Liver (tissue), 8 donors: ENCODE measurements at regions not wholly inside any gene's neighbourhood (a gene's known extent, or its start where the extent isn't known, plus 50 kb on each side); places are given as distances from the start of the nearest gene placed in this dataset.
A peak's percentile ranks its signal among the peaks of the same experiment; 100 is the strongest.

Experiments
- DNase-seq: peaks from one replicate; pipeline ENCODE4 v3.0.0-alpha.2; 2017; ENCODE audit warnings: low spot score
- H3K27ac ChIP-seq, 2 donors: one replicate each; pipeline ENCODE4 v1.7.0; 2013; ENCODE audit warnings: inconsistent platforms in 2 of 2, low read length in 2 of 2, control low read depth in 1 of 2, low read depth in 1 of 2, mild to moderate bottlenecking in 1 of 2
- H3K27me3 ChIP-seq, 4 donors: one replicate each; pipeline versions ENCODE4 v1.6.1 to v1.7.0; 2013; ENCODE audit warnings: low read length in 3 of 4, inconsistent platforms in 1 of 4, mild to moderate bottlenecking in 1 of 4, moderate library complexity in 1 of 4; ENCODE audit not compliant: control insufficient read depth in 4 of 4, insufficient read depth in 4 of 4
- H3K36me3 ChIP-seq, 4 donors: one replicate each; pipeline versions ENCODE4 v1.6.1 to v1.7.0; 2013; ENCODE audit warnings: low read length in 3 of 4, mild to moderate bottlenecking in 3 of 4, low read depth in 1 of 4, moderate library complexity in 1 of 4; ENCODE audit not compliant: control insufficient read depth in 4 of 4, insufficient read depth in 3 of 4
- H3K4me1 ChIP-seq, 4 donors: one replicate each; pipeline versions ENCODE4 v1.6.1 to v1.7.0; 2013; ENCODE audit warnings: low read length in 3 of 4, mild to moderate bottlenecking in 3 of 4, moderate library complexity in 1 of 4; ENCODE audit not compliant: control insufficient read depth in 4 of 4, insufficient read depth in 4 of 4
- H3K4me3 ChIP-seq, 3 donors: one replicate each; pipeline versions ENCODE4 v1.6.1 to v1.7.0; 2013; ENCODE audit warnings: low read length in 3 of 3, control low read depth in 1 of 3, low read depth in 1 of 3, mild to moderate bottlenecking in 1 of 3
- H3K9ac ChIP-seq, 2 donors: one replicate each; pipeline ENCODE4 v1.7.0; 2013; ENCODE audit warnings: low read length in 2 of 2, mild to moderate bottlenecking in 2 of 2, moderate library complexity in 2 of 2, control low read depth in 1 of 2, low read depth in 1 of 2
- H3K9me3 ChIP-seq, 4 donors: one replicate each; pipeline versions ENCODE4 v1.6.1 to v1.7.0; 2013; ENCODE audit warnings: low read length in 3 of 4; ENCODE audit not compliant: control insufficient read depth in 4 of 4
- ATF3 ChIP-seq: IDR thresholded peaks from 2 replicates; pipeline ENCODE4 v1.6.1; 2016; ENCODE audit warnings: antibody characterized with exemption
- EGR1 ChIP-seq, 2 donors: IDR thresholded peaks; 2 replicates each; pipeline ENCODE4 v1.6.1; 2016 to 2018; ENCODE audit warnings: antibody characterized with exemption in 2 of 2, low read depth in 2 of 2
- FOXA1 ChIP-seq: IDR thresholded peaks from 2 replicates; pipeline ENCODE4 v1.6.1; 2016; ENCODE audit warnings: antibody characterized with exemption
- FOXA2 ChIP-seq: IDR thresholded peaks from 2 replicates; pipeline ENCODE4 v1.6.1; 2016; ENCODE audit warnings: antibody characterized with exemption
- GABPA ChIP-seq, 2 donors: IDR thresholded peaks in 1 of 2; conservative IDR thresholded peaks in 1 of 2; 2 replicates each; pipeline ENCODE4 v1.6.1; 2016; ENCODE audit warnings: antibody characterized with exemption in 2 of 2, mild to moderate bottlenecking in 1 of 2, moderate library complexity in 1 of 2
- HNF4A ChIP-seq, 2 donors: conservative IDR thresholded peaks; 2 replicates each; pipeline ENCODE4 v1.6.1; 2016; ENCODE audit warnings: antibody characterized with exemption in 2 of 2, mild to moderate bottlenecking in 2 of 2
- HNF4G ChIP-seq: IDR thresholded peaks from 2 replicates; pipeline ENCODE4 v1.6.1; 2016; ENCODE audit warnings: antibody characterized with exemption
- JUND ChIP-seq, 2 donors: IDR thresholded peaks; 2 replicates each; pipeline ENCODE4 v1.6.1; 2016; ENCODE audit warnings: antibody characterized with exemption in 2 of 2
- NR2F2 ChIP-seq: IDR thresholded peaks from 2 replicates; pipeline ENCODE4 v1.6.1; 2016; ENCODE audit warnings: antibody characterized with exemption
- RAD21 ChIP-seq, 2 donors: IDR thresholded peaks; 2 replicates each; pipeline ENCODE4 v1.6.1; 2016; ENCODE audit warnings: antibody characterized with exemption in 2 of 2, mild to moderate bottlenecking in 2 of 2
- RXRA ChIP-seq, 2 donors: IDR thresholded peaks; 2 replicates each; pipeline ENCODE4 v1.6.1; 2017 to 2018; ENCODE audit warnings: antibody characterized with exemption in 2 of 2, mild to moderate bottlenecking in 1 of 2
- SP1 ChIP-seq: IDR thresholded peaks from 2 replicates; pipeline ENCODE4 v1.6.1; 2018; ENCODE audit warnings: antibody characterized with exemption, mild to moderate bottlenecking
- TAF1 ChIP-seq: conservative IDR thresholded peaks from 2 replicates; pipeline ENCODE4 v1.6.1; 2016; ENCODE audit warnings: antibody characterized with exemption, mild to moderate bottlenecking
- YY1 ChIP-seq: IDR thresholded peaks from 2 replicates; pipeline ENCODE4 v1.6.1; 2016; ENCODE audit warnings: antibody characterized with exemption, mild to moderate bottlenecking
- WGBS: extraction: QIAGEN DNeasy Blood & Tissue Kit; methylation state at CpG from one replicate; pipeline ENCODE4 v1.1.7; 2013; 5-methylcytosine and 5-hydroxymethylcytosine counted together
- TF ChIP-seq, protein P1 (sequence below): fragments of 150-350 bp; IDR thresholded peaks from 2 replicates; pipeline ENCODE4 v1.5.1; 2017; ENCODE audit warnings: improper control_type of control experiment, low read depth, low read length; ENCODE audit not compliant: missing input control
- TF ChIP-seq, protein P2 (sequence below): IDR thresholded peaks from 2 replicates; pipeline ENCODE4 v1.6.1; 2016; ENCODE audit warnings: antibody characterized with exemption
- TF ChIP-seq, protein P3 (sequence below): IDR thresholded peaks from 2 replicates; pipeline ENCODE4 v1.6.1; 2016; ENCODE audit warnings: antibody characterized with exemption
- TF ChIP-seq, protein P4 (sequence below): IDR thresholded peaks from 2 replicates; pipeline ENCODE4 v1.6.1; 2016; ENCODE audit warnings: antibody characterized with exemption, mild to moderate bottlenecking
- donor health status: healthy.
- donor health status: healthy.
- donor health status: healthy.
- donor health status: healthy.
- donor health status: healthy.

GRCh38 chr1:90510143-90510542 lies 207.0 kb downstream of the BARHL2 start:
- no peak for DNase-seq
- H3K4me3 ChIP-seq: no peak overlapping the region
- TF ChIP-seq, protein P1, sequence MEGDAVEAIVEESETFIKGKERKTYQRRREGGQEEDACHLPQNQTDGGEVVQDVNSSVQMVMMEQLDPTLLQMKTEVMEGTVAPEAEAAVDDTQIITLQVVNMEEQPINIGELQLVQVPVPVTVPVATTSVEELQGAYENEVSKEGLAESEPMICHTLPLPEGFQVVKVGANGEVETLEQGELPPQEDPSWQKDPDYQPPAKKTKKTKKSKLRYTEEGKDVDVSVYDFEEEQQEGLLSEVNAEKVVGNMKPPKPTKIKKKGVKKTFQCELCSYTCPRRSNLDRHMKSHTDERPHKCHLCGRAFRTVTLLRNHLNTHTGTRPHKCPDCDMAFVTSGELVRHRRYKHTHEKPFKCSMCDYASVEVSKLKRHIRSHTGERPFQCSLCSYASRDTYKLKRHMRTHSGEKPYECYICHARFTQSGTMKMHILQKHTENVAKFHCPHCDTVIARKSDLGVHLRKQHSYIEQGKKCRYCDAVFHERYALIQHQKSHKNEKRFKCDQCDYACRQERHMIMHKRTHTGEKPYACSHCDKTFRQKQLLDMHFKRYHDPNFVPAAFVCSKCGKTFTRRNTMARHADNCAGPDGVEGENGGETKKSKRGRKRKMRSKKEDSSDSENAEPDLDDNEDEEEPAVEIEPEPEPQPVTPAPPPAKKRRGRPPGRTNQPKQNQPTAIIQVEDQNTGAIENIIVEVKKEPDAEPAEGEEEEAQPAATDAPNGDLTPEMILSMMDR: no peak
- TF ChIP-seq YY1 (no peak), FOXA2 (no peak), SP1 (no peak), FOXA1 (no peak), TAF1 (no peak), HNF4G (no peak), ATF3 (no peak), HNF4A (conservative IDR thresholded peaks at IDR 0.05) (no peak), JUND (IDR thresholded peaks at IDR 0.05) (no peak), RXRA (IDR thresholded peaks at IDR 0.05) (no peak)
- TF ChIP-seq, protein P2, sequence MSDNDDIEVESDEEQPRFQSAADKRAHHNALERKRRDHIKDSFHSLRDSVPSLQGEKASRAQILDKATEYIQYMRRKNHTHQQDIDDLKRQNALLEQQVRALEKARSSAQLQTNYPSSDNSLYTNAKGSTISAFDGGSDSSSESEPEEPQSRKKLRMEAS: no peak
- H3K36me3 ChIP-seq: no peaks in the 10 kb centered on the region
- H3K27me3 ChIP-seq: no peaks in the 10 kb centered on the region
- H3K9me3 ChIP-seq: no peaks in the 10 kb centered on the region
- 83% methylated on average over 3 of the region's 3 CpGs for WGBS
- no peak overlapping the region for H3K9ac ChIP-seq
- H3K4me1 ChIP-seq: peaks cover 0 to 2% (median 0%) of the 10 kb centered on the region in 4 donors
- no peak overlapping the region for H3K27ac ChIP-seq

DNA sequence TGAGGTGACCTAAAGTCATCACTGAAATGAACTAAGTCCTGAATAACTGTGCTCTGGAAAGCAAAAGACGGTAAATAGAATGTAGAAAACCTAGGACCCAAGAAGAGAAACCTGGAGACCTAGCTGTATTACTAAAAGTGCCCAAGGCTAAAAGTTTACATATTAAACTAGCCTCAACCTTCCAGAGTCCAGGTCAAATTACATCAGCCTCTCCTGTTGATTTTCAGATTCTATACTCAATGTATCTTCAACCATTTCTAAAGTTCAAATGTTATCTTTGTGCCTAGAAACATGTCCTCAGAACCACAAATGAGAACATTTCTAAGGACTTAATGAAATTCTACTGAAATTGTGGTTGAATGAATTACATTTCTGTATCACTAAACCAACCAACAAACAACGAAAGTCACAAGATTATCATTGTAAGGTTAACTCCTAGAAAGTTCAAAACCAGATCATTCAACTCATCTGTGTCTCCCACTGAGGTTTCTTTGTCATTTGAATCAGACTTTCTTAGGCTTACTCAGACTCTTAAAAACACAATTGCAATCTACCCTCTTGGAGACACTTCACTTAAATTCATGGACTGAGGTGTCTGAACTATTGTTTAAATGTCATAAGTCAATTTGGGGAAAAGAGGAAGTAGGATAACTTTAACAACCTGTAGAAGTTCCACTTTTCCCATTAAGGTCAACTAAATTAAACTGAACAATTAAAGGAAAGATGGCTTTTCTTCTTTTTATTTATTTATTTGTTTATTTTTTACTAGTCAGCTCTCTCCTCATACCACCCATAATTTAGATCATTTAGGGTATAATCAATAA lies 207.7 kb downstream of the BARHL2 start:
- Histone ChIP-seq H3K4me3 (no peak overlapping the region), H3K9ac (no peak overlapping the region), H3K27ac (no peak overlapping the region), H3K4me1 (peaks cover 0 to 2% (median 0%) of the 10 kb centered on the region in 4 donors), H3K9me3 (no peaks in the 10 kb centered on the region), H3K27me3 (no peaks in the 10 kb centered on the region), H3K36me3 (no peaks in the 10 kb centered on the region)
- no peak for DNase-seq
- 50% methylated on average over 2 of the region's 2 CpGs for WGBS
- TF ChIP-seq GABPA (IDR thresholded peaks at IDR 0.05 in 1 of 2, conservative IDR thresholded peaks at IDR 0.05 in 1 of 2) (no peak), FOXA1 (no peak), ATF3 (no peak), JUND (IDR thresholded peaks at IDR 0.05) (peak; percentile 18 to 30), HNF4A (conservative IDR thresholded peaks at IDR 0.05) (peak; percentile 69 to 80), TAF1 (no peak), YY1 (no peak), FOXA2 (no peak), NR2F2 (no peak), HNF4G (no peak), RXRA (IDR thresholded peaks at IDR 0.05) (peak; percentile 27 to 46), RAD21 (IDR thresholded peaks at IDR 0.05) (no peak), EGR1 (IDR thresholded peaks at IDR 0.05; ENCODE audit: low read depth in 2 of 2) (no peak), SP1 (peak; percentile 31)
- TF ChIP-seq, protein P3, sequence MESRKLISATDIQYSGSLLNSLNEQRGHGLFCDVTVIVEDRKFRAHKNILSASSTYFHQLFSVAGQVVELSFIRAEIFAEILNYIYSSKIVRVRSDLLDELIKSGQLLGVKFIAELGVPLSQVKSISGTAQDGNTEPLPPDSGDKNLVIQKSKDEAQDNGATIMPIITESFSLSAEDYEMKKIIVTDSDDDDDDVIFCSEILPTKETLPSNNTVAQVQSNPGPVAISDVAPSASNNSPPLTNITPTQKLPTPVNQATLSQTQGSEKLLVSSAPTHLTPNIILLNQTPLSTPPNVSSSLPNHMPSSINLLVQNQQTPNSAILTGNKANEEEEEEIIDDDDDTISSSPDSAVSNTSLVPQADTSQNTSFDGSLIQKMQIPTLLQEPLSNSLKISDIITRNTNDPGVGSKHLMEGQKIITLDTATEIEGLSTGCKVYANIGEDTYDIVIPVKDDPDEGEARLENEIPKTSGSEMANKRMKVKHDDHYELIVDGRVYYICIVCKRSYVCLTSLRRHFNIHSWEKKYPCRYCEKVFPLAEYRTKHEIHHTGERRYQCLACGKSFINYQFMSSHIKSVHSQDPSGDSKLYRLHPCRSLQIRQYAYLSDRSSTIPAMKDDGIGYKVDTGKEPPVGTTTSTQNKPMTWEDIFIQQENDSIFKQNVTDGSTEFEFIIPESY: no peak
- TF ChIP-seq, protein P2: no peak
- TF ChIP-seq, protein P1: no peak
- TF ChIP-seq, protein P4, sequence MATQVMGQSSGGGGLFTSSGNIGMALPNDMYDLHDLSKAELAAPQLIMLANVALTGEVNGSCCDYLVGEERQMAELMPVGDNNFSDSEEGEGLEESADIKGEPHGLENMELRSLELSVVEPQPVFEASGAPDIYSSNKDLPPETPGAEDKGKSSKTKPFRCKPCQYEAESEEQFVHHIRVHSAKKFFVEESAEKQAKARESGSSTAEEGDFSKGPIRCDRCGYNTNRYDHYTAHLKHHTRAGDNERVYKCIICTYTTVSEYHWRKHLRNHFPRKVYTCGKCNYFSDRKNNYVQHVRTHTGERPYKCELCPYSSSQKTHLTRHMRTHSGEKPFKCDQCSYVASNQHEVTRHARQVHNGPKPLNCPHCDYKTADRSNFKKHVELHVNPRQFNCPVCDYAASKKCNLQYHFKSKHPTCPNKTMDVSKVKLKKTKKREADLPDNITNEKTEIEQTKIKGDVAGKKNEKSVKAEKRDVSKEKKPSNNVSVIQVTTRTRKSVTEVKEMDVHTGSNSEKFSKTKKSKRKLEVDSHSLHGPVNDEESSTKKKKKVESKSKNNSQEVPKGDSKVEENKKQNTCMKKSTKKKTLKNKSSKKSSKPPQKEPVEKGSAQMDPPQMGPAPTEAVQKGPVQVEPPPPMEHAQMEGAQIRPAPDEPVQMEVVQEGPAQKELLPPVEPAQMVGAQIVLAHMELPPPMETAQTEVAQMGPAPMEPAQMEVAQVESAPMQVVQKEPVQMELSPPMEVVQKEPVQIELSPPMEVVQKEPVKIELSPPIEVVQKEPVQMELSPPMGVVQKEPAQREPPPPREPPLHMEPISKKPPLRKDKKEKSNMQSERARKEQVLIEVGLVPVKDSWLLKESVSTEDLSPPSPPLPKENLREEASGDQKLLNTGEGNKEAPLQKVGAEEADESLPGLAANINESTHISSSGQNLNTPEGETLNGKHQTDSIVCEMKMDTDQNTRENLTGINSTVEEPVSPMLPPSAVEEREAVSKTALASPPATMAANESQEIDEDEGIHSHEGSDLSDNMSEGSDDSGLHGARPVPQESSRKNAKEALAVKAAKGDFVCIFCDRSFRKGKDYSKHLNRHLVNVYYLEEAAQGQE: no peak
